ENCODE measurements at regions not wholly inside any gene's neighbourhood (a gene's known extent, or its start where the extent isn't known, plus 50 kb on each side); places are given as distances from the start of the nearest gene placed in this dataset.

GRCh38 chr1:67605209-67605780 is 79.7 kb upstream of the GADD45A start:
- TF ChIP-seq IKZF3 (tag by site-specific recombination; IDR thresholded peaks at IDR 0.05), result no peak
- no peak for TF ChIP-seq ZNF174 (tag by site-specific recombination; IDR thresholded peaks at IDR 0.05)
- TF ChIP-seq CTCF (tag by site-specific recombination; IDR thresholded peaks at IDR 0.05), result no peak
- TF ChIP-seq SALL2 (tag by site-specific recombination; IDR thresholded peaks at IDR 0.05; ENCODE audit: borderline replicate concordance), result no peak
- TF ChIP-seq ZNF114 (tag by site-specific recombination; IDR thresholded peaks at IDR 0.05), result no peak
- TF ChIP-seq ZNF239 (tag by site-specific recombination; IDR thresholded peaks at IDR 0.05), result no peak
- no peak for TF ChIP-seq KLF9 (tag by site-specific recombination; IDR thresholded peaks at IDR 0.05; ENCODE audit: low read depth)
- TF ChIP-seq ZNF274 (IDR thresholded peaks at IDR 0.05; ENCODE audit: low read length), result no peak
- TF ChIP-seq ZNF274 (tag by site-specific recombination; IDR thresholded peaks at IDR 0.05; ENCODE audit: borderline replicate concordance), result no peak
- TF ChIP-seq YY1 (tag by site-specific recombination; IDR thresholded peaks at IDR 0.05), result no peak
- no peak for TF ChIP-seq ZNF837 (tag by site-specific recombination; IDR thresholded peaks at IDR 0.05)
- no peak for TF ChIP-seq ZNF670 (tag by site-specific recombination; IDR thresholded peaks at IDR 0.05; ENCODE audit: low read depth)
- TF ChIP-seq ZNF404 (tag by site-specific recombination; IDR thresholded peaks at IDR 0.05), result no peak
- TF ChIP-seq ZNF843 (tag by site-specific recombination; IDR thresholded peaks at IDR 0.05), result no peak

Data from HEK293 (cell line).